WTC11 (cell line): ENCODE measurements at regions not wholly inside any gene's neighbourhood (a gene's known extent, or its start where the extent isn't known, plus 50 kb on each side); places are given as distances from the start of the nearest gene placed in this dataset.

ENCODE experiments used
- JUN ChIP-seq: sonication (generic); formaldehyde crosslinking; IDR thresholded peaks from 2 replicates; pipeline ENCODE4 v1.8.0; 2023; ENCODE audit warnings: mild to moderate bottlenecking, missing genetic modification reagents
- NFYB ChIP-seq: sonication (generic); formaldehyde crosslinking; conservative IDR thresholded peaks from 2 replicates; pipeline ENCODE4 v1.8.0; 2022; ENCODE audit warnings: low read depth, missing genetic modification reagents
- ZBTB21 ChIP-seq: sonication (generic); formaldehyde crosslinking; IDR thresholded peaks from 2 replicates; pipeline ENCODE4 v1.8.1; 2023; ENCODE audit warnings: mild to moderate bottlenecking, missing genetic modification reagents, borderline replicate concordance
- TF ChIP-seq, protein P1 (sequence below): fragments of 200-600 bp; IDR thresholded peaks from 2 replicates; pipeline ENCODE4 v1.8.0; 2022; ENCODE audit warnings: antibody characterized with exemption

DNA sequence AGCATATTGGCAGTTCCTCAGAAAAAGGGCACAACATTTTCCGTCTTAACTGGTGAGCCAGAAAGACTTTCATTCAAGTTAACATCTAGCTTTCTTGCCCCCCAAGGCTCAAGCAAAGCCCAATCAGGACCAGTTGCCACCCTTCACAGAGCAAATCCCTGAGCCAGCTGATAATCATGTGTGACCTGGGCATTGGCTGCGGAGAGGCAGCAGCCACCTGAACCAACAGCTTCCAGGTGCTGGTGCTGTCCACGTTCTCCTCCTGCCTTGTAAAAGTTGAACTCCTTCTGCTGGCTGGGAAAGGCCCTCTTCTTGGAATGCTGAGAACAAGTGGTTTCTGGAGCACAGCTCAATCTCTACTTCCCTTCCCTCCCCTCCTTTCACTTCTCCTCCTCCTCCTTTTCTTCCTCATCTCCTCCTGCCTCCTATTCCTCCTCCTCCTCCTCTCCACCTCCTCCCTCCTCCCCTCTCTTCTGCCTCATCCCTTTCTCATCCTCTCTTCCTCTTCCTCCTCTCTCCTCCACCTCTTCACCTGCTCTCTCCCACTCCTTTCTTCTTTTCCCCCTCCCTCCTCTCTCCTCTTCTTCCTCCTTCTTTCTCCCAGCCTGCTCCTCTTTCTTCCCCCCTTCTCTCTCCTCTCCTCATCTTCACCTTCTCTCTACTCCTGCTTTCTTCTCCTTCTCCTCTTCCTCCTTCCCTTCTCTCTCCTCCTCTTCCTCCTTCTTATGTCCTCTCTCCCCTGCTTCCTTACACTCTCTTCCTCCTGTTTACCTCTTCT, 140.6 kb downstream of the JCAD start:
- TF ChIP-seq NFYB (no peak), JUN (CRISPR knock-in tag) (no peak), ZBTB21 (CRISPR knock-in tag) (no peak)
- TF ChIP-seq, protein P1, sequence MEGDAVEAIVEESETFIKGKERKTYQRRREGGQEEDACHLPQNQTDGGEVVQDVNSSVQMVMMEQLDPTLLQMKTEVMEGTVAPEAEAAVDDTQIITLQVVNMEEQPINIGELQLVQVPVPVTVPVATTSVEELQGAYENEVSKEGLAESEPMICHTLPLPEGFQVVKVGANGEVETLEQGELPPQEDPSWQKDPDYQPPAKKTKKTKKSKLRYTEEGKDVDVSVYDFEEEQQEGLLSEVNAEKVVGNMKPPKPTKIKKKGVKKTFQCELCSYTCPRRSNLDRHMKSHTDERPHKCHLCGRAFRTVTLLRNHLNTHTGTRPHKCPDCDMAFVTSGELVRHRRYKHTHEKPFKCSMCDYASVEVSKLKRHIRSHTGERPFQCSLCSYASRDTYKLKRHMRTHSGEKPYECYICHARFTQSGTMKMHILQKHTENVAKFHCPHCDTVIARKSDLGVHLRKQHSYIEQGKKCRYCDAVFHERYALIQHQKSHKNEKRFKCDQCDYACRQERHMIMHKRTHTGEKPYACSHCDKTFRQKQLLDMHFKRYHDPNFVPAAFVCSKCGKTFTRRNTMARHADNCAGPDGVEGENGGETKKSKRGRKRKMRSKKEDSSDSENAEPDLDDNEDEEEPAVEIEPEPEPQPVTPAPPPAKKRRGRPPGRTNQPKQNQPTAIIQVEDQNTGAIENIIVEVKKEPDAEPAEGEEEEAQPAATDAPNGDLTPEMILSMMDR = no peak
